RWPE1 (cell line): ENCODE measurements at regions not wholly inside any gene's neighbourhood (a gene's known extent, or its start where the extent isn't known, plus 50 kb on each side); places are given as distances from the start of the nearest gene placed in this dataset.
A peak's percentile ranks its signal among the peaks of the same experiment; 100 is the strongest.

Experiments
- CTCF ChIA-PET: fragments of 350-600 bp; sonication (Branson Sonifier 250); formaldehyde crosslinking; extraction: SDS; loops from one replicate; lab custom pipeline; 2021; lab: Yijun Ruan, JAX
- POLR2A ChIA-PET: fragments of 400-600 bp; formaldehyde crosslinking; extraction: SDS; loops from one replicate; lab custom pipeline; 2020; ENCODE audit warnings: antibody characterized with exemption; ENCODE audit not compliant: low non-redundant PET; lab: Yijun Ruan, JAX
- DNase-seq: peaks from one replicate; pipeline ENCODE4 v3.0.0; 2012; ENCODE audit warnings: low spot score
- H3K27ac ChIP-seq: fragments of 450-650 bp; 2 replicates; pipeline ENCODE4 v1.5.1; 2017
- CTCF ChIP-seq: fragments of 450-650 bp; conservative IDR thresholded peaks from 2 replicates; pipeline ENCODE4 v1.5.1; 2017; ENCODE audit warnings: low read depth, mild to moderate bottlenecking

GRCh38 chr11:31967404-31968130, 123.3 kb upstream of the RCN1 start:
- POLR2A ChIA-PET, result no interaction called here
- H3K27ac ChIP-seq, result no peak overlapping the region
- no peak for DNase-seq
- TF ChIP-seq CTCF, result no peak
- CTCF ChIA-PET, result interaction anchor here (0.6 kb wide), 1 partner anchor 138 kb away, joined by 4 read pairs; no protein-coding TSS in a partner anchor

GRCh38 chr11:31966846-31967245, 124.0 kb upstream of the RCN1 start:
- no peak overlapping the region for H3K27ac ChIP-seq
- ChIA-PET CTCF (interaction anchor here (0.6 kb wide), 1 partner anchor 59 kb away, joined by 4 read pairs; no protein-coding TSS in a partner anchor), POLR2A (no interaction called here)
- no peak for TF ChIP-seq CTCF
- no peak for DNase-seq

DNA sequence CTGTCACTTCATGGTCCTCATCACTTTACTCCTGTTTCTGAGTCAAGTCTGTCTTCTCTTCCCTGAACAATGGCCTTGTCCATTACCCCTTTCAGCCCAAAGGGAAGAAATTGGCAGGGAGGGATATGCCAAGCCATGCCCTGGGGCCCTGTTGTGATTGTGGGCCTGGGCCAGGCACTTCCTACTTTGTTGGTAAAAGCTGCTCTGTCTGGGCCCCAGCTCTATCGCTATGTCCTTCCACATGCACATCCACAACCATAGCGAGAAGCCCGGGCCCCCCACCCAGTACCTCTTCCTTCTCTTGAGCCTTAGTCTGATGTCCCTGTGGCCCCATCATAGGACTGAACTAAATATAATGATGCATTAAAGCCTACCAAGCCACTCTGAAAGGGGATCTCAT, 126.7 kb upstream of the RCN1 start:
- ChIA-PET CTCF (no interaction called here), POLR2A (no interaction called here)
- DNase-seq, result no peak
- no peak overlapping the region for H3K27ac ChIP-seq
- TF ChIP-seq CTCF, result no peak

GRCh38 chr11:31960126-31960525, 130.7 kb upstream of the RCN1 start:
- CTCF ChIA-PET, result interaction anchor here (0.6 kb wide), 1 partner anchor 523 kb away, joined by 4 read pairs; no protein-coding TSS in a partner anchor
- TF ChIP-seq CTCF, result no peak
- POLR2A ChIA-PET, result no interaction called here
- H3K27ac ChIP-seq, result no peak overlapping the region
- no peak for DNase-seq

- ChIA-PET CTCF (no interaction called here), POLR2A (no interaction called here)
- no peak for TF ChIP-seq CTCF
- no peak overlapping the region for H3K27ac ChIP-seq
- DNase-seq, result peak; percentile 11
Observed at GRCh38 chr11:31959716-31960115, 131.2 kb upstream of the RCN1 start.

DNA sequence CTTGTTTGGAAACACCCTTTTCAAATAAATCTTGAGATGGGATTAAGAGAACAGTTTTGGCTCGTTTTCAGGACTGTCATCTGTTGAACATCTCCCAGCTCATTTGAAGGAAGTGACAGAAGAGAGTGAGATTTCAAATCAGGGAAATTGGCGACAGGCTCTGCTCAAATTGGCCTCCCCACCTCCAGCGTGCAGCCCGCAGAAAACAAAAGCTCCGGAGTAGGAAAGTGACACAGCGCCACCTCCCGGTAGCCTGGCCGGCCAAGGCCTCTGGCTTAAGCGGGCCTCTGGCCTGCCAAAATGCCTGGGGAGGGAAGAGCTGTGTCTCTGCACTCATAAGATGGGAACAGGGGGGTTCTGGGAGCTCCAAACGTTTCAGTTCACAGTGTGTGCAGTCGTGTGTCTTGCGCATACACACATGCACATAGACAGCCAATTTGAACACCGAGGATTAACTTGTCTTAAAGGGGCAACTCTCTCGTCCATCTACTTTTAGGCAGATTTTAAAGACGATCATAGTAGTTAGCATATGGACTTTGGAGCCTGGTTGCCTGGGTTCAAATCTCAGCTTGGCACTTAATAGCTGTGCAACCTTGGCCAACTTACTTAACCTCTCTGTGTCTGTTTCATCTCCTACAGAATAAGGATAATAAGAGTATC, 132.7 kb upstream of the RCN1 start:
- ChIA-PET CTCF (interaction anchor here (0.5 to 1.7 kb wide), 6 partner anchors 30 to 369 kb away, joined by 3 to 4 read pairs (median 4); no protein-coding TSS in a partner anchor), POLR2A (no interaction called here)
- no peak overlapping the region for H3K27ac ChIP-seq
- peak; percentile 36; the same call in 1 of the 2 replicates for TF ChIP-seq CTCF
- DNase-seq, result peak; percentile 35
